PC-3 (cell line): ENCODE measurements at regions not wholly inside any gene's neighbourhood (a gene's known extent, or its start where the extent isn't known, plus 50 kb on each side); places are given as distances from the start of the nearest gene placed in this dataset.

Experiments used
- ATAC-seq: fragments of 200-7000 bp; cut with Tn5 transposase; 2 replicates; pipeline ENCODE4 v1.9.1; 2020; ENCODE audit warnings: mild to moderate bottlenecking, moderate library complexity
- BruUV-seq: library from RNA; stranded (reverse); fragments of 400-500 nt; replicated peaks from 2 replicates; lab custom pipeline; 2021; lab: Mats Ljungman, UMichigan
- CTCF ChIA-PET: fragments of 300-600 bp; sonication (Branson Sonifier 250); formaldehyde crosslinking; loops from one replicate; lab custom pipeline; 2022; ENCODE audit warnings: antibody characterized with exemption; lab: Charles Lee
- POLR2A ChIA-PET: fragments of 300-600 bp; sonication (Branson Sonifier 250); formaldehyde crosslinking; loops from one replicate; lab custom pipeline; 2022; ENCODE audit warnings: antibody characterized with exemption; ENCODE audit not compliant: unreplicated experiment; lab: Charles Lee
- DNase-seq: peaks from one replicate; pipeline ENCODE4 v3.0.0-alpha.2; 2015
- H2AFZ ChIP-seq: fragments of 300-600 bp; sonication (generic); 2 replicates; pipeline ENCODE4 v1.6.0; 2016; ENCODE audit warnings: antibody characterized with exemption, low read length
- H3F3A ChIP-seq: fragments of 300-600 bp; sonication (generic); one replicate; pipeline ENCODE4 v1.6.0; 2017; ENCODE audit warnings: antibody characterized with exemption, low read length, control low read depth, mild to moderate bottlenecking; ENCODE audit not compliant: unreplicated experiment
- H3K27ac ChIP-seq: fragments of 300-600 bp; sonication (generic); 2 replicates; pipeline ENCODE4 v1.5.1; 2016; ENCODE audit warnings: mild to moderate bottlenecking, low read length
- H3K27me3 ChIP-seq: fragments of 300-600 bp; sonication (generic); 2 replicates; pipeline ENCODE4 v1.6.1; 2016; ENCODE audit warnings: low read length, mixed read lengths
- H3K36me3 ChIP-seq: fragments of 300-600 bp; sonication (generic); 2 replicates; pipeline ENCODE4 v1.6.1; 2016; ENCODE audit warnings: low read depth, mixed run types, low read length, mixed read lengths
- H3K4me1 ChIP-seq: fragments of 300-600 bp; sonication (generic); 2 replicates; pipeline ENCODE4 v1.5.1; 2016; ENCODE audit warnings: low read length; ENCODE audit not compliant: insufficient read depth
- H3K4me2 ChIP-seq: fragments of 300-600 bp; sonication (generic); 2 replicates; pipeline ENCODE4 v1.6.0; 2016; ENCODE audit warnings: low read length
- H3K4me3 ChIP-seq: fragments of 300-600 bp; sonication (generic); 2 replicates; pipeline ENCODE4 v1.5.1; 2016; ENCODE audit warnings: mild to moderate bottlenecking, low read length, mixed read lengths
- H3K79me2 ChIP-seq: fragments of 300-600 bp; sonication (generic); 2 replicates; pipeline ENCODE4 v1.6.1; 2017; ENCODE audit warnings: low read length, mixed read lengths
- H3K9ac ChIP-seq: fragments of 300-600 bp; sonication (generic); 2 replicates; pipeline ENCODE4 v1.6.0; 2016; ENCODE audit warnings: mild to moderate bottlenecking, low read length
- H3K9me2 ChIP-seq: fragments of 300-600 bp; sonication (generic); replicated peaks from 2 replicates; pipeline ENCODE4 v1.6.1; 2016; ENCODE audit warnings: mixed run types, low read length, mixed read lengths
- H3K9me3 ChIP-seq: fragments of 300-600 bp; sonication (generic); 2 replicates; pipeline ENCODE4 v1.6.1; 2016; ENCODE audit warnings: low read length, mixed read lengths
- H4K20me1 ChIP-seq: fragments of 300-600 bp; sonication (generic); 2 replicates; pipeline ENCODE4 v1.6.1; 2016; ENCODE audit warnings: low read length, mixed read lengths
- EZH2 ChIP-seq: fragments of 300-600 bp; sonication (generic); IDR thresholded peaks from one replicate; pipeline ENCODE4 v1.6.1; 2017; ENCODE audit warnings: antibody characterized with exemption, mild to moderate bottlenecking, low read length; ENCODE audit not compliant: unreplicated experiment
- EZH2phosphoT487 ChIP-seq: fragments of 300-600 bp; sonication (generic); IDR thresholded peaks from 2 replicates; pipeline ENCODE4 v1.6.1; 2018; ENCODE audit warnings: mild to moderate bottlenecking, antibody characterized with exemption, low read length, borderline replicate concordance
- intact Hi-C: fragments of 100-400 bp; cut with micrococcal nuclease; formaldehyde crosslinking; loops from 2 replicates; pipeline ENCODE4 v1.9.0; 2023
- TF ChIP-seq, protein P1 (sequence below): fragments of 300-600 bp; sonication (generic); conservative IDR thresholded peaks from 2 replicates; pipeline ENCODE4 v1.5.1; 2017; ENCODE audit warnings: antibody characterized with exemption, low read depth, mild to moderate bottlenecking, low read length

DNA sequence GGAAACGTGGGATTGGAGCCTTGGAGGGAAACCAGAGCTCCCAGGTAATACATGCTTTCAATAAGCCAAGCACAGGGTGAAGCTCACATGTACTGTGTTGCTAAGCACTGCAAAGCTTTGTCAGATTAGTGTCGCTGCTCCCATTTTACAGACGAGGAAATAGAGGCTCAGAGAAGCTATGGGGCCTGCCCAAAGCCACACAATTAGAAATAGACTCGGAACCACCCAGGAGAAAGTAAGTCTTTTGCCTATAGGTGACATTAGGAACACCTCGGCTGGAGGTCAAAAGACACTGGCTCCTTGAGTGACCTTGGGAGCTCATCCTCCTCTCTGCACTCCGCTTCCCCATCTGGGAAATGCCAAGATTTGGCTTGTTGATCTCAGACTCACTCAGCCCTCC is 175.6 kb upstream of the ZC3H12A start:
- no peaks in the 10 kb centered on the region for H3K79me2 ChIP-seq
- H4K20me1 ChIP-seq, result no peaks in the 10 kb centered on the region
- no peak overlapping the region for H3K9ac ChIP-seq
- ATAC-seq (no peak), DNase-seq (no peak)
- H2AFZ ChIP-seq, result no peak overlapping the region
- CTCF ChIA-PET, result no interaction called here
- no peak overlapping the region for H3K27ac ChIP-seq
- POLR2A ChIA-PET, result no interaction called here
- BruUV-seq, result no TSS peak
- H3K27me3 ChIP-seq, result peaks cover 63% of the 10 kb centered on the region
- no peak overlapping the region for H3K4me2 ChIP-seq
- no peaks in the 10 kb centered on the region for H3K4me1 ChIP-seq
- H3K36me3 ChIP-seq, result no peaks in the 10 kb centered on the region
- H3K4me3 ChIP-seq, result no peak overlapping the region
- H3K9me2 ChIP-seq, result no peaks in the 10 kb centered on the region
- intact Hi-C loops, result no loop called here
- no peaks in the 10 kb centered on the region for H3K9me3 ChIP-seq
- TF ChIP-seq, protein P1, sequence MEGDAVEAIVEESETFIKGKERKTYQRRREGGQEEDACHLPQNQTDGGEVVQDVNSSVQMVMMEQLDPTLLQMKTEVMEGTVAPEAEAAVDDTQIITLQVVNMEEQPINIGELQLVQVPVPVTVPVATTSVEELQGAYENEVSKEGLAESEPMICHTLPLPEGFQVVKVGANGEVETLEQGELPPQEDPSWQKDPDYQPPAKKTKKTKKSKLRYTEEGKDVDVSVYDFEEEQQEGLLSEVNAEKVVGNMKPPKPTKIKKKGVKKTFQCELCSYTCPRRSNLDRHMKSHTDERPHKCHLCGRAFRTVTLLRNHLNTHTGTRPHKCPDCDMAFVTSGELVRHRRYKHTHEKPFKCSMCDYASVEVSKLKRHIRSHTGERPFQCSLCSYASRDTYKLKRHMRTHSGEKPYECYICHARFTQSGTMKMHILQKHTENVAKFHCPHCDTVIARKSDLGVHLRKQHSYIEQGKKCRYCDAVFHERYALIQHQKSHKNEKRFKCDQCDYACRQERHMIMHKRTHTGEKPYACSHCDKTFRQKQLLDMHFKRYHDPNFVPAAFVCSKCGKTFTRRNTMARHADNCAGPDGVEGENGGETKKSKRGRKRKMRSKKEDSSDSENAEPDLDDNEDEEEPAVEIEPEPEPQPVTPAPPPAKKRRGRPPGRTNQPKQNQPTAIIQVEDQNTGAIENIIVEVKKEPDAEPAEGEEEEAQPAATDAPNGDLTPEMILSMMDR, result no peak
- TF ChIP-seq EZH2, result no peak
- TF ChIP-seq EZH2phosphoT487, result no peak
- H3F3A ChIP-seq, result no peaks in the 10 kb centered on the region

DNA sequence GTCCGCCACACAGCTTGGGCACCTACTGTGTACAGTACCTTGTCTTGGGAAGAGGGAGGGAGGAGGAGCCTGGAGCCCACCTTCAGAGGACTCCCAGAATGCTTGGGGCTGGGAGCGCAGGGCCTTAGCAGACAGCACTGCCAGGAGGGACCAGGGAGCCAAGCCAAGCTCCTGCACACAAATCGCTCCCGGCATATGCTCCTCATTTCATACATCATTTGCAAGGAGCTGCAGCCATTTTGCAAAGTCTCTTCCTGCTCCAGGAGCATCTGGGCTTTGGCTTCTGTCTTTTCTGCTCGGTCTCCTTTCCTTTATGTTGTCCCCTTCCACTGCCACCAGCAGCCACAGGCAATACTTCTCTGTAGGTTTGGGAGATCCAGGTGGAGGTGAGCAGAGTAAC is 175.2 kb upstream of the ZC3H12A start:
- Histone ChIP-seq H3K4me1 (no peaks in the 10 kb centered on the region), H3K79me2 (no peaks in the 10 kb centered on the region), H3K27ac (no peak overlapping the region), H3F3A (no peaks in the 10 kb centered on the region), H3K27me3 (peaks cover 58% of the 10 kb centered on the region), H4K20me1 (no peaks in the 10 kb centered on the region), H3K36me3 (no peaks in the 10 kb centered on the region), H3K9ac (no peak overlapping the region), H3K4me3 (no peak overlapping the region), H3K4me2 (no peak overlapping the region), H2AFZ (no peak overlapping the region), H3K9me3 (no peaks in the 10 kb centered on the region), H3K9me2 (no peaks in the 10 kb centered on the region)
- ATAC-seq, result no peak
- POLR2A ChIA-PET, result no interaction called here
- no peak for DNase-seq
- BruUV-seq, result no TSS peak
- CTCF ChIA-PET, result no interaction called here
- TF ChIP-seq EZH2phosphoT487 (no peak), EZH2 (no peak)
- TF ChIP-seq, protein P1, result no peak
- intact Hi-C loops, result no loop called here

DNA sequence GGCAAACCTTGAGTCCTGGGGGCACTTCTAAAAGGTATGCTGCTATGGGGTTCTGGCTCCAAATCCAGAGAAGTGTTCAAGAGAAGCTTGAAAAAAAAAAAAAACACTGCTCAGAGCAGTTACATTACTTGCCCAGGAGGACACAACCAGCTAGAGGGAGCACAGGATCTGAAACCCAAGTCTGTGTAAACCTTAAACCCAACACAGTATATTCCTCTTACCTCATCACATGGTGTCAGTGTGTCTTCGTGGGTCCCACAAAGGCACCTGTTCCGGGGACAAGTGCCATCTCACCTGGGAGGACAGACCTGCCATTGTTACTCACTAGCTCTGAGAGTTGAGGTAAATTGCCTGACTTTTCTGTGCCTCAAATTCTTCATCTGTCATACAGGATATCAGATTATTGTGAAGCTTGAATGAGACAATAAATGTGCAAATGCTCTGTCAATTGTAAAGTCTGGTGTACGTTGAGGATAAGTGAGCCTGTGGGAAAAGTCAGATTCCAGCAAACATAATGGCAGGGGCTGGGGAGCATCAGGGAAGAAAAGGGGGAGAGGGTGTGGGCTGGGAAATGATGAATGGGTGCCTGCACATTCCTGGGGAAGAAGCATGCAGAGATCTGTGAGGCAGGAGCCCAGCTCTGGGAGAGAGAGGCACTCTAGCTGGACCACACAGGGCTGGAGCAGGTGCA is 170.4 kb upstream of the ZC3H12A start:
- ATAC-seq (no peak), DNase-seq (no peak)
- H2AFZ ChIP-seq, result no peak overlapping the region
- no peaks in the 10 kb centered on the region for H3K79me2 ChIP-seq
- ChIA-PET CTCF (no interaction called here), POLR2A (no interaction called here)
- no peaks in the 10 kb centered on the region for H3K36me3 ChIP-seq
- peaks cover 60% of the 10 kb centered on the region for H3K27me3 ChIP-seq
- H3K9me3 ChIP-seq, result no peaks in the 10 kb centered on the region
- no peak overlapping the region for H3K27ac ChIP-seq
- no TSS peak for BruUV-seq
- TF ChIP-seq, protein P1, result no peak
- TF ChIP-seq EZH2phosphoT487 (no peak), EZH2 (no peak)
- H3K4me1 ChIP-seq, result no peaks in the 10 kb centered on the region
- H3K4me3 ChIP-seq, result no peak overlapping the region
- intact Hi-C loops, result no loop called here
- no peak overlapping the region for H3K4me2 ChIP-seq
- no peaks in the 10 kb centered on the region for H3K9me2 ChIP-seq
- H4K20me1 ChIP-seq, result no peaks in the 10 kb centered on the region
- H3F3A ChIP-seq, result no peaks in the 10 kb centered on the region
- H3K9ac ChIP-seq, result no peak overlapping the region
